ENCODE measurements at regions not wholly inside any gene's neighbourhood (a gene's known extent, or its start where the extent isn't known, plus 50 kb on each side); places are given as distances from the start of the nearest gene placed in this dataset.

DNA sequence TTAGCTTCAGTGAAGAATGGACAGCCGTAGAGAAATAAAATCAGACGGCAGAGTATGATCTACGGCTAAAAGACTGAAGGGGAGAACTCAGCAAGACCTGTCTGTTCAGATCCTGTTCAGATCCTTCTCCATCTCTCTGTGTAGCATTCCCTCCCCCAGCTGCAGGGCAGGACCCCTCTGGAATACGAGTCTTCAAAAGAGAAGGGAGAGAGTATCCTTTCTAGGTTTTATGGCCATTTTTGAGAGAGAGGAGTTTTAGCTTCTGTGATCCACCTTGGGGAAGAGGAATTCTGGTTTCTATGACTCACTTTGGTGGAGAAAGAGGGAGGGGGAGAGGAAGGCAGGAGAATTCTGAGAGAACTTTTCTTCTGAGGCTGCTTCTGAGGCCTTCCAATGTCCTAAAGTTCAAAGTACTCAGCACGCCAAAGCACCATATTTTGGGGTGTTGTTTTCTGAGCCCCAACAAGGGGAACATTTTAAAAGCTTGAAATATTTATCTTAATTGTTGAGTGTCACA, 194.4 kb upstream of the TLE4 start:
- 91% methylated on average over 5 of the region's 5 CpGs for WGBS, 2 donors
- DNase-seq: no peak
- H3K9me3 ChIP-seq: peaks cover 0 to 4% (median under 1%) of the 10 kb centered on the region in 4 donors
- no peak overlapping the region for H3K4me3 ChIP-seq
- H3K27me3 ChIP-seq: no peaks in the 10 kb centered on the region
- H3K4me1 ChIP-seq: no peaks in the 10 kb centered on the region
- H3K27ac ChIP-seq: no peak overlapping the region
- no peak for TF ChIP-seq POLR2A (IDR thresholded peaks at IDR 0.05)
- TF ChIP-seq POLR2AphosphoS5 (IDR thresholded peaks at IDR 0.05): no peak
- TF ChIP-seq EP300 (IDR thresholded peaks at IDR 0.05): no peak
- TF ChIP-seq, protein P1, sequence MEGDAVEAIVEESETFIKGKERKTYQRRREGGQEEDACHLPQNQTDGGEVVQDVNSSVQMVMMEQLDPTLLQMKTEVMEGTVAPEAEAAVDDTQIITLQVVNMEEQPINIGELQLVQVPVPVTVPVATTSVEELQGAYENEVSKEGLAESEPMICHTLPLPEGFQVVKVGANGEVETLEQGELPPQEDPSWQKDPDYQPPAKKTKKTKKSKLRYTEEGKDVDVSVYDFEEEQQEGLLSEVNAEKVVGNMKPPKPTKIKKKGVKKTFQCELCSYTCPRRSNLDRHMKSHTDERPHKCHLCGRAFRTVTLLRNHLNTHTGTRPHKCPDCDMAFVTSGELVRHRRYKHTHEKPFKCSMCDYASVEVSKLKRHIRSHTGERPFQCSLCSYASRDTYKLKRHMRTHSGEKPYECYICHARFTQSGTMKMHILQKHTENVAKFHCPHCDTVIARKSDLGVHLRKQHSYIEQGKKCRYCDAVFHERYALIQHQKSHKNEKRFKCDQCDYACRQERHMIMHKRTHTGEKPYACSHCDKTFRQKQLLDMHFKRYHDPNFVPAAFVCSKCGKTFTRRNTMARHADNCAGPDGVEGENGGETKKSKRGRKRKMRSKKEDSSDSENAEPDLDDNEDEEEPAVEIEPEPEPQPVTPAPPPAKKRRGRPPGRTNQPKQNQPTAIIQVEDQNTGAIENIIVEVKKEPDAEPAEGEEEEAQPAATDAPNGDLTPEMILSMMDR (IDR thresholded peaks at IDR 0.05): no peak
- H3K36me3 ChIP-seq: no peaks in the 10 kb centered on the region
- intact Hi-C loops (cut with DNase I): no loop called here

DNA sequence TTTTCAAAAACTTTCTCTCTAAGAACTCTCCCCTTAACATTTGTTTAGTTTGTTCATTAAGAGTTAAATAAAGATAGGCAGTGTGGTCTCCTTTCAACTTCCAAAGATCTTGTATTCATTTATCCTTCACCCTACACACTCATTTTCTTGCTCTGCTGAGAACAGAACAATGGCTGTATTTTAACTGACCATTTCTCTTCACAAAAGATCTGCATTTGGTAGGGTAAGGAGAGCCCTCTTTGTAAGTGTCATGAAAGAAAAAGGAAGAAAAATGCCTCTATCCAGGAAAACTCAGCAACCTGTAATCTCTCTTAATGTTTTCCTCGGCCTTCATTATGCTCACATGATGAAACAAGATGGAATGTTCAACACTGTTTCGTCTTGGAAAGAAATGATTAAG, 193.7 kb upstream of the TLE4 start:
- intact Hi-C loops (cut with DNase I): no loop called here
- Histone ChIP-seq H3K4me1 (no peaks in the 10 kb centered on the region), H3K27ac (no peak overlapping the region), H3K27me3 (no peaks in the 10 kb centered on the region), H3K4me3 (no peak overlapping the region), H3K9me3 (peaks cover 0 to 4% (median under 1%) of the 10 kb centered on the region in 4 donors), H3K36me3 (no peaks in the 10 kb centered on the region)
- WGBS, 2 donors: 76 to 83% methylated on average over 2 of the region's 2 CpGs
- no peak for TF ChIP-seq EP300 (IDR thresholded peaks at IDR 0.05)
- TF ChIP-seq POLR2AphosphoS5 (IDR thresholded peaks at IDR 0.05): no peak
- TF ChIP-seq POLR2A (IDR thresholded peaks at IDR 0.05): no peak
- TF ChIP-seq, protein P1 (IDR thresholded peaks at IDR 0.05): no peak
- DNase-seq: no peak

DNA sequence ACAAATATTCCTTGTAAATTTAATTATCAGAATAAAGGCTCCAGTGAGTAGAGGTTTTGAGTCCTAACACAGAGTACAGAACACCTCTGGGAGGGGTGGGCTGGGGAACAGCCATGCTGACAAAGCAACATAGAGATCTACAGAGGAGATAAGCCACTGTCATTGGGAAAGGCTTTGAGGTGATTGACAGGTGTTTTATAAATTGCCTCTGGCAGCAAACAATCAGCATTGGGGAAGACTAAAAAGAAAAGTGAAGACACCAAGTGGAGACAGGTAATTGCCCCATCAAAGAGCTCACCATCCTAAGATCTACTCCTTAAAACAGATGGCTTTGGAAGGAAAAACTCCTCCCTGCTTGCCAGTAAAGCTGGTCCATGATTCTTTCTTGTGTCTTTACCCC, 189.7 kb upstream of the TLE4 start:
- no peaks in the 10 kb centered on the region for H3K36me3 ChIP-seq
- DNase-seq: no peak
- no peak overlapping the region for H3K27ac ChIP-seq
- intact Hi-C loops (cut with DNase I): no loop called here
- TF ChIP-seq EP300 (IDR thresholded peaks at IDR 0.05) (no peak), POLR2AphosphoS5 (IDR thresholded peaks at IDR 0.05) (no peak), POLR2A (IDR thresholded peaks at IDR 0.05) (no peak)
- TF ChIP-seq, protein P1 (IDR thresholded peaks at IDR 0.05): no peak
- H3K9me3 ChIP-seq: peaks cover 0 to 4% (median under 1%) of the 10 kb centered on the region in 4 donors
- no peak overlapping the region for H3K4me3 ChIP-seq
- H3K4me1 ChIP-seq: no peaks in the 10 kb centered on the region
- H3K27me3 ChIP-seq: no peaks in the 10 kb centered on the region

DNA sequence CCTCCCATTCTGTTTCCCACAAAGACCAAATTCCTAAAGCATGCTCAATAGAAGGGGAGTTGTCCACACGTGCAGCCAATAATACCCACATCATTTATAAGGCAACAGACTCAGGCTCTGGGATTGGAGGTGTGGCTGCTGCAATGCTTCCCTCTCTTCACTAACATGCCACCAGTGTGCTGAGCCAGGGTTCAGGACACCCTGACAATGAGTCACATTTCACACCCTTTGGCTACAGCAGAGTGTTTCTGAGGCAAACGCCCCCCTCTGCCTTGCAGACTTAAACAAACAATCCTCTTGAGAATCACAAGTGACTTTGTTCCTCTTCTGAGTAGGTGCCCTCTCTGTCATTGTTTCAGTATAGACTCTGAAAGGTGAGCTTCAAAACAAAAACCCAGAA, 189.3 kb upstream of the TLE4 start:
- Histone ChIP-seq H3K4me1 (no peaks in the 10 kb centered on the region), H3K9me3 (peaks cover 0 to 4% (median under 1%) of the 10 kb centered on the region in 4 donors), H3K27ac (no peak overlapping the region), H3K36me3 (no peaks in the 10 kb centered on the region), H3K27me3 (no peaks in the 10 kb centered on the region), H3K4me3 (no peak overlapping the region)
- 12 to 46% methylated on average over 2 of the region's 2 CpGs for WGBS, 2 donors
- no peak for DNase-seq
- TF ChIP-seq, protein P1 (IDR thresholded peaks at IDR 0.05): no peak
- no peak for TF ChIP-seq POLR2AphosphoS5 (IDR thresholded peaks at IDR 0.05)
- no peak for TF ChIP-seq POLR2A (IDR thresholded peaks at IDR 0.05)
- intact Hi-C loops (cut with DNase I): no loop called here

DNA sequence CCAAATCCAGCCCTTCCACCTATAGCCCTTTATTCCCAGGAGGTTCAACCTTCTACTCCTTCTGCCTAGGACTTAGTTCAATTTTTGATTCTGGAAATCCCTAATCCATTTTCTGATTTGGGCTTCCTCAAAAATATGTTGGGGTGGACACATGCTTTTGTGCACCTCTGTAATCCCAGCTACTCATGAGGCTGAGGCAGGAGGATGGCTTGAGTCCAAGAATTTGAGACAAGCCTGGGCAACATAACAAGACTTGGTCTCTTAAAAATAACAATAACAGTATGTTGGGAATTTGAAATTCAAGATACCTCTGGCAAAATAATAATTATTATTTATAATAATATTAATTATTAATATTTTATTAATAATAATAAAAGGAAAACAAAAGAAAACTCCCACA, 188.7 kb upstream of the TLE4 start:
- Histone ChIP-seq H3K9me3 (peaks cover 0 to 4% (median under 1%) of the 10 kb centered on the region in 4 donors), H3K36me3 (no peaks in the 10 kb centered on the region), H3K4me3 (no peak overlapping the region), H3K4me1 (no peaks in the 10 kb centered on the region), H3K27ac (no peak overlapping the region), H3K27me3 (no peaks in the 10 kb centered on the region)
- no peak for TF ChIP-seq EP300 (IDR thresholded peaks at IDR 0.05)
- no peak for TF ChIP-seq POLR2A (IDR thresholded peaks at IDR 0.05)
- no peak for TF ChIP-seq POLR2AphosphoS5 (IDR thresholded peaks at IDR 0.05)
- TF ChIP-seq, protein P1 (IDR thresholded peaks at IDR 0.05): no peak
- DNase-seq: no peak
- intact Hi-C loops (cut with DNase I): no loop called here
